HEK293 (cell line): ENCODE measurements at regions not wholly inside any gene's neighbourhood (a gene's known extent, or its start where the extent isn't known, plus 50 kb on each side); places are given as distances from the start of the nearest gene placed in this dataset.

Source experiments
- CTCF ChIA-PET: fragments of 350-600 bp; formaldehyde crosslinking; extraction: SDS; loops from one replicate; lab custom pipeline; 2021; ENCODE audit warnings: antibody characterized with exemption; lab: Yijun Ruan, JAX
- POLR2A ChIA-PET: fragments of 300-600 bp; formaldehyde crosslinking; extraction: SDS; loops from one replicate; lab custom pipeline; 2020; ENCODE audit warnings: antibody characterized with exemption, inconsistent platforms; lab: Yijun Ruan, JAX
- H3K27ac ChIP-seq: fragments of 200-500 bp; sonication (Bioruptor generic); 2 replicates; pipeline ENCODE4 v1.5.1; 2014; ENCODE audit warnings: low read depth, low read length, control low read depth, inconsistent platforms; ENCODE audit errors: extremely low read depth
- H3K36me3 ChIP-seq, 2 experiments: fragments of 200-500 bp in 1 of 2; sonication (Bioruptor generic) in 1 of 2; 1 replicate in 1 of 2; 2 replicates in 1 of 2; pipeline ENCODE4 v1.5.1; 2014 to 2017; ENCODE audit warnings: inconsistent platforms in 2 of 2, low read length in 2 of 2; ENCODE audit not compliant: control insufficient read depth in 2 of 2, insufficient read depth in 1 of 2
- H3K4me1 ChIP-seq: fragments of 200-500 bp; sonication (Bioruptor generic); 2 replicates; pipeline ENCODE4 v1.5.1; 2014; ENCODE audit warnings: mild to moderate bottlenecking, low read length, inconsistent platforms; ENCODE audit not compliant: control insufficient read depth, insufficient read depth
- H3K4me3 ChIP-seq: 2 replicates; pipeline ENCODE4 v1.5.1; 2011; ENCODE audit warnings: low read depth, mild to moderate bottlenecking, control low read depth, low read length, moderate library complexity
- H3K9me3 ChIP-seq: fragments of 200-500 bp; sonication (Bioruptor generic); 2 replicates; pipeline ENCODE4 v1.5.1; 2014; ENCODE audit warnings: low read depth, low read length, inconsistent platforms; ENCODE audit not compliant: control insufficient read depth, insufficient read depth
- GLI4 ChIP-seq: fragments of 450-650 bp; formaldehyde crosslinking; IDR thresholded peaks from 2 replicates; pipeline ENCODE4 v1.5.1; 2016; ENCODE audit warnings: missing biosample characterization, missing genetic modification characterization
- MYNN ChIP-seq: fragments of 450-650 bp; formaldehyde crosslinking; IDR thresholded peaks from 2 replicates; pipeline ENCODE4 v1.5.1; 2016; ENCODE audit warnings: missing biosample characterization, missing genetic modification characterization, borderline replicate concordance
- OVOL3 ChIP-seq: fragments of 450-650 bp; formaldehyde crosslinking; IDR thresholded peaks from 2 replicates; pipeline ENCODE4 v1.5.1; 2016; ENCODE audit warnings: missing biosample characterization, missing genetic modification characterization
- SCRT1 ChIP-seq: fragments of 450-650 bp; formaldehyde crosslinking; IDR thresholded peaks from 2 replicates; pipeline ENCODE4 v1.5.1; 2016; ENCODE audit warnings: missing biosample characterization, missing genetic modification characterization, borderline replicate concordance
- WT1 ChIP-seq: fragments of 450-650 bp; formaldehyde crosslinking; IDR thresholded peaks from 2 replicates; pipeline ENCODE4 v1.5.1; 2016; ENCODE audit warnings: missing biosample characterization, missing genetic modification characterization
- ZBTB21 ChIP-seq: fragments of 450-650 bp; formaldehyde crosslinking; IDR thresholded peaks from 2 replicates; pipeline ENCODE4 v1.5.1; 2017; ENCODE audit warnings: missing biosample characterization, missing genetic modification characterization
- ZBTB7A ChIP-seq: fragments of 450-650 bp; formaldehyde crosslinking; IDR thresholded peaks from 2 replicates; pipeline ENCODE4 v1.5.1; 2016; ENCODE audit warnings: low read depth, missing biosample characterization, missing genetic modification characterization
- ZEB2 ChIP-seq: fragments of 450-650 bp; formaldehyde crosslinking; IDR thresholded peaks from 2 replicates; pipeline ENCODE4 v1.5.1; 2016; ENCODE audit warnings: missing biosample characterization, missing genetic modification characterization
- ZFP69B ChIP-seq: fragments of 450-650 bp; formaldehyde crosslinking; IDR thresholded peaks from 2 replicates; pipeline ENCODE4 v1.5.1; 2016; ENCODE audit warnings: missing biosample characterization, missing genetic modification characterization
- ZNF140 ChIP-seq: fragments of 450-650 bp; formaldehyde crosslinking; IDR thresholded peaks from 2 replicates; pipeline ENCODE4 v1.5.1; 2016; ENCODE audit warnings: missing biosample characterization, missing genetic modification characterization
- ZNF157 ChIP-seq: fragments of 450-650 bp; formaldehyde crosslinking; IDR thresholded peaks from 2 replicates; pipeline ENCODE4 v1.5.1; 2016; ENCODE audit warnings: missing biosample characterization, missing genetic modification characterization
- ZNF248 ChIP-seq: fragments of 450-650 bp; formaldehyde crosslinking; IDR thresholded peaks from 2 replicates; pipeline ENCODE4 v1.5.1; 2017; ENCODE audit warnings: missing biosample characterization, missing genetic modification characterization
- ZNF266 ChIP-seq: fragments of 450-650 bp; formaldehyde crosslinking; IDR thresholded peaks from 2 replicates; pipeline ENCODE4 v1.5.1; 2016; ENCODE audit warnings: missing biosample characterization, missing genetic modification characterization, low read depth
- ZNF280C ChIP-seq: fragments of 450-650 bp; formaldehyde crosslinking; IDR thresholded peaks from 2 replicates; pipeline ENCODE4 v1.5.1; 2016; ENCODE audit warnings: missing biosample characterization, missing genetic modification characterization
- ZNF324 ChIP-seq: fragments of 450-650 bp; formaldehyde crosslinking; IDR thresholded peaks from 2 replicates; pipeline ENCODE4 v1.5.1; 2016; ENCODE audit warnings: missing biosample characterization, missing genetic modification characterization
- ZNF391 ChIP-seq: fragments of 450-650 bp; formaldehyde crosslinking; IDR thresholded peaks from 2 replicates; pipeline ENCODE4 v1.5.1; 2016; ENCODE audit warnings: low read depth, missing biosample characterization, missing genetic modification characterization, borderline replicate concordance
- ZNF423 ChIP-seq: fragments of 450-650 bp; formaldehyde crosslinking; IDR thresholded peaks from 2 replicates; pipeline ENCODE4 v1.5.1; 2016; ENCODE audit warnings: missing biosample characterization, missing genetic modification characterization
- ZNF560 ChIP-seq: fragments of 450-650 bp; formaldehyde crosslinking; IDR thresholded peaks from 2 replicates; pipeline ENCODE4 v1.5.1; 2017; ENCODE audit warnings: missing biosample characterization, missing genetic modification characterization, borderline replicate concordance
- ZSCAN23 ChIP-seq: fragments of 450-650 bp; formaldehyde crosslinking; IDR thresholded peaks from 2 replicates; pipeline ENCODE4 v1.5.1; 2016; ENCODE audit warnings: missing biosample characterization, missing genetic modification characterization
- ZSCAN4 ChIP-seq: fragments of 450-650 bp; formaldehyde crosslinking; IDR thresholded peaks from 2 replicates; pipeline ENCODE4 v1.5.1; 2017; ENCODE audit warnings: missing biosample characterization, missing genetic modification characterization
- TF ChIP-seq, protein P1 (sequence below): fragments of 450-650 bp; formaldehyde crosslinking; IDR thresholded peaks from 2 replicates; pipeline ENCODE4 v1.5.1; 2016; ENCODE audit warnings: missing biosample characterization, missing genetic modification characterization

DNA sequence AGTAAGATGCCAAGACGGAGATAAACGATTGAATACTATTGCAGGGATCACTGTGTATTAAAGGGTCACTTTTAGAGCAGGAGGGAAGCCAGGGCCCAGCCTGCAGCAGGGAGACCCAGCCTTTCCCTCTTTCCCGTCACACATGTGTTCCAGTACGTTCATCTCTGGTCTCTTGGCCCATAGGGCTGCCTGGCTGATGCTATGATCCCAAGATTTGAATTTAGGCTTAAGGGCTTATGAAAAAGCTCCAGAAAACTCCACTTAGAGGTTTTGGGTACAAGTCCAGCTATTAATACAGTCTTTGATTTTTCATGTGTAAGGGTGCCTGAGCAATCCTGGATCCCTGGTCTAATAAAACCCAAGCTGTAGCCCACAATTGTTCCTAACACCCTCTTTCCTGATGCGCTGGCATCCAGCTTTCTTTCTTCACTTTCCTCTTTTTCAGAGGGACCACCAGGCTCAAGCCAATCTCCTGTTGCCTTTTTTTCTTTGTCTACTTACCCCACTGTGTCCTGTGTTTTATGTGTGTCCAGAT, 359.6 kb upstream of the USP24 start (continued):
- TF ChIP-seq MYNN (tag by site-specific recombination), result no peak
- no peak for TF ChIP-seq ZSCAN4
- TF ChIP-seq ZNF324 (tag by site-specific recombination), result no peak
- TF ChIP-seq ZNF157 (tag by site-specific recombination), result no peak
- TF ChIP-seq ZFP69B (tag by site-specific recombination), result no peak

GRCh38 chr1:55572878-55573734, 357.9 kb upstream of the USP24 start:
- no peak overlapping the region for H3K4me3 ChIP-seq
- POLR2A ChIA-PET, result no interaction called here
- H3K9me3 ChIP-seq, result no peaks in the 10 kb centered on the region
- no peak for TF ChIP-seq ZNF423
- TF ChIP-seq WT1, result no peak
- TF ChIP-seq ZNF266 (tag by site-specific recombination), result no peak
- TF ChIP-seq ZNF391 (tag by site-specific recombination), result no peak
- no peak for TF ChIP-seq GLI4
- TF ChIP-seq, protein P1, sequence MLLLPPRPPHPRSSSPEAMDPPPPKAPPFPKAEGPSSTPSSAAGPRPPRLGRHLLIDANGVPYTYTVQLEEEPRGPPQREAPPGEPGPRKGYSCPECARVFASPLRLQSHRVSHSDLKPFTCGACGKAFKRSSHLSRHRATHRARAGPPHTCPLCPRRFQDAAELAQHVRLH (tag by site-specific recombination), result no peak
- no peak for TF ChIP-seq ZNF560 (tag by site-specific recombination)
- TF ChIP-seq ZBTB21 (tag by site-specific recombination), result no peak
- TF ChIP-seq ZNF280C (tag by site-specific recombination), result no peak
- no peak for TF ChIP-seq ZFP69B (tag by site-specific recombination)
- TF ChIP-seq OVOL3 (tag by site-specific recombination), result no peak
- TF ChIP-seq ZNF140 (tag by site-specific recombination), result no peak
- no peak for TF ChIP-seq SCRT1 (tag by site-specific recombination)
- H3K36me3 ChIP-seq, result no peaks in the 10 kb centered on the region
- no peaks in the 10 kb centered on the region for H3K4me1 ChIP-seq
- CTCF ChIA-PET, result interaction anchor here (0.7 kb wide), 1 partner anchor 189 kb away, joined by 3 read pairs; no protein-coding TSS in a partner anchor
- no peak overlapping the region for H3K27ac ChIP-seq

DNA sequence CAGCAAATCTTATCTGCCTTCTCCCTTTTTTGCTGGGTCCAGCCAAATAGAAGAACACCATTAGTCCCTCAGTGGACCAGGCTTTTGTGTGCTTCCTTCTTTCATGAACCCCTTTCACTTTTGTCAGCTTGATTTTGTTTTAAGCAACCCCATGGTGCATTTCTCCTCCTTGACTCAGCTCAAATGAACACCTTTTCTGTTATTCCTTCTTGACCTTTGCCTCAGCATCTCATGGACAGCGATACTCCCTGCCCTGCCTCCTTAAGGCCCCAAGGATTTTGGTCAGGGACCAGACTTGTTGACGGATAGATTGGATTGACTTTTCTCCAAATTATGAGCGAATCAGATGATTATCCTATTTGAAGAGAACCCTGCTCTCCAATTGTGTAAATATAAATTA, 356.6 kb upstream of the USP24 start:
- no peaks in the 10 kb centered on the region for H3K9me3 ChIP-seq
- H3K4me3 ChIP-seq, result no peak overlapping the region
- no peaks in the 10 kb centered on the region for H3K4me1 ChIP-seq
- CTCF ChIA-PET, result no interaction called here
- POLR2A ChIA-PET, result no interaction called here
- TF ChIP-seq ZNF248 (tag by site-specific recombination) (no peak), ZBTB7A (tag by site-specific recombination) (no peak), ZSCAN23 (tag by site-specific recombination) (no peak), ZEB2 (tag by site-specific recombination) (no peak)
- no peaks in the 10 kb centered on the region for H3K36me3 ChIP-seq
- H3K27ac ChIP-seq, result no peak overlapping the region
